Panc1 (cell line): ENCODE measurements at regions not wholly inside any gene's neighbourhood (a gene's known extent, or its start where the extent isn't known, plus 50 kb on each side); places are given as distances from the start of the nearest gene placed in this dataset.
"Not testable (repeated sequence)": the region's sequence is repeated elsewhere in the genome, so short reads cannot be mapped to it uniquely, and the experiment has no call there.

Source experiments
- CTCF ChIP-seq: fragments of 450-650 bp; IDR thresholded peaks from 2 replicates; pipeline ENCODE4 v1.5.1; 2017; ENCODE audit warnings: mild to moderate bottlenecking
- POLR2AphosphoS5 ChIP-seq: IDR thresholded peaks from 2 replicates; pipeline ENCODE4 v1.6.1; 2012; ENCODE audit warnings: mild to moderate bottlenecking, low read depth, low read length, moderate library complexity
- TCF7L2 ChIP-seq: IDR thresholded peaks from 2 replicates; pipeline ENCODE4 v1.6.1; 2011; ENCODE audit warnings: mild to moderate bottlenecking, low read depth, low read length, inconsistent platforms

- not testable (repeated sequence) for TF ChIP-seq CTCF, TCF7L2, POLR2AphosphoS5
Measured at GRCh38 chr1:47691293-47691692, 253.4 kb downstream of the FOXD2 start.
